Activated T-cell treated with anti-CD3 and anti-CD28 coated beads, Interleukin-2, amount 50 U/mL, for 1 hour (primary cell): ENCODE measurements at regions not wholly inside any gene's neighbourhood (a gene's known extent, or its start where the extent isn't known, plus 50 kb on each side); places are given as distances from the start of the nearest gene placed in this dataset.
"Not testable (repeated sequence)": the region's sequence is repeated elsewhere in the genome, so short reads cannot be mapped to it uniquely, and the experiment has no call there.

ENCODE experiments used
- DNase-seq: peaks from one replicate; pipeline ENCODE4 v3.0.0-alpha.2; 2020

- no peak for DNase-seq
Measured at GRCh38 chr2:83006961-83007360, 1452.1 kb downstream of the SUCLG1 start.

- no peak for DNase-seq
Measured at GRCh38 chr2:83003555-83003954, 1455.5 kb downstream of the SUCLG1 start.

- DNase-seq, result no peak
Measured at GRCh38 chr2:83002706-83003105, 1456.4 kb downstream of the SUCLG1 start.

DNA sequence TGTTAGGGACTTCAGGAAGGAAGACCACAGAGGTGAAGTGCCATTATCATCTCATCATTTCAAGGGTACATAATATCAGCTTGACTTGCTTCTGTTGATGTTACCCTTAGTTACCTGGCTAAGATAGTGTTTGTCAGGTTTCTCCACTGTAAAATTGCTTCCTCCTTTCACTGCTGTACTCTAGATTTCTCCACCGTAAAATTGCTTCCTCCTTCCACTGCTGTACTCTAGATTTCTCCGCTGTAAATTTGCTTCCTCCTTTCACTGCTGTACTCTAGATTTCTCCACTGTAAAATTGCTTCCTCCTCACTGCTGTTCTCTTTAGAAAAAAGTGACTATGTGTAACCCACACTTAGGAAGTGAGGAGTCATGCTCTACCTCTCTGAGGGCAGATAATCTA, 1460.3 kb downstream of the SUCLG1 start:
- DNase-seq, result no peak

DNA sequence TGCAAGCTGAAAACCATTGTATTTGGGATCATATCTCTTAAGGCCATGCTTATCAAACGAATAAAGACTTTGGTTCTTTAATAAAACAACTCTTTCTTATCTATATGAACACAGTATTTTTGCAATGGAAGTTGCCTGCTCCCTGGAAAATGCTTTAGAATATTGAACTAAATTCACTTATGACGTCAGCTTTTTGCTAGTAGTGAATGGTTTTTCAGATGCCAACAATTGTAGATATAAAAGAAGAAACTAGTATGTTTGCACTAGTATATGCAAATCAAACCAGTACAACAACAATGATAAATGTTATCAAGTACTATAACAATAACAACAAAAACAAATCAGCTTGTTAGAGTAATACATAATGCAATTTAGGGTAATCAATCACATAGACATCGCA, 1462.9 kb downstream of the SUCLG1 start:
- no peak for DNase-seq

DNA sequence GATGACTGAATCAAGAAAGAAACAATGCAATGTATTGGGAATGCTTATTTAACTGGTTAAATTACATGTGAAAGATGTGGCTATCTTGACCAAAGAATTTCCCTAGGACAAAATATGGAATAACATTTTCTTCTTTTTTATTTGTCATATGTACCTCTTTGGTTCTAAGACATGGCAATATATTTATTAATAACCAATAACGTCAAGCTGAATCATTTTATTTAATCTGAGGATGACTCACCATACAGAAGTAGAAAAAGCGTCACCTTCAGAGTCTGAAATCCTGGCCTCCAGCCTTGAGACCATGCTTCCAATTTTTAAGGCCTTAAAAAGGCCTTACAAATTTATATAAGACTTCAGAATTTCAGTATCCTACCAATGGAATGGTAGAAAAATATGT, 1464.9 kb downstream of the SUCLG1 start:
- DNase-seq, result no peak

DNA sequence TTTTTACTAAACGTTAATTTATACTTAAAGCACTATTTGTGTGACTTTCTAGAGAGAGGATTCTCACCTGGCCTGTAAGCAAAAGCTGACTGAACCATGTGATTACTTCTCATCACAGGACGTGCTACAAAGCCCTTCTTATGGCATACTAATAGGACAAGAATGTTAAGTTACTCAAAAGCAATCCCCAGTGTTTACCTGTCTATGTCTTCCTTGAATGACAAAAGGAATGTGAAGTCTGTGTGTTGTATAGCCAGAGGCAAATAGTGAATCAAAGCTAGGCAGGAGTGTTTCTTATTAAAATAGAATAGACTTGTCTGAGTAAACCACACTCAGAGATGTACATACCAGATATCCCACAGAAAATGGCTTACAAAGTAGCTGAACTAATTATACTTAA, 1465.5 kb downstream of the SUCLG1 start:
- DNase-seq, result no peak

- DNase-seq, result no peak
Measured at GRCh38 chr2:82992968-82993367, 1466.1 kb downstream of the SUCLG1 start.

DNA sequence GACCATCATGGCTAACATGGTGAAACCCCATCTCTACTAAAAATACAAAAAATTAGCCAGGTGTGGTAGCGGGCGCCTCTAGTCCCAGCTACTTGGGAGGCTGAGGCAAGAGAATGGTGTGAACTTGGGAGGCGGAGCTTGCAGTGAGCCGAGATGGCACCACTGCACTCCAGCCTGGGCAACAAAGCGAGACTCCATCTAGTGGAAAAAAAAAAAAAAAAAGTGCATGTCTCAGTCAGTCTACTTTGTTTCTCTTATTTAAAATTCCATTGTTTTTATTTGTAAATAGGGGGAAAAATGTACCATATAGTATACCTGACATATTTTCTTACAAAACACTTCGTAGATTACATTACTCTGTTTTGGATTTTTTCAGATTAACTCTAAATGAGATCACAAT, 1471.4 kb downstream of the SUCLG1 start:
- not testable (repeated sequence) for DNase-seq

DNA sequence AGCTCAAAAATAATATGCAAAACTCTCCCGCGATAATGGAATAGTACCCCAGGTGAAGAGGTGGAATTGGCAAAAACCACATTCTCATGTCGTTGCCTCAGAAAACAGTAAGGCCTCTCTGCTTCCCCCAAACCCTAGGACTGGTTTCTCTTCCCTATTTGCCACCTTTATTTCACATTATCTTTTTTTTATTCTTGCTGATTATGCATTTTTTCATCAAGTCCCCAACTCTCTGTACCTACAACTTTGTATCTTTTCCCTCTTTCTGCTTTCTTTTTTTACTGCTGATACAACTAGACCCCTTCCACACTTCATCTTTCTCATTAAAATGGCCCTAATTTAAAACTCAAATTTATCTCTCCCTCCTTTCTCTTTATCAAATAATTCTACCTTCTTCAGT, 1472.2 kb downstream of the SUCLG1 start:
- DNase-seq, result no peak

DNA sequence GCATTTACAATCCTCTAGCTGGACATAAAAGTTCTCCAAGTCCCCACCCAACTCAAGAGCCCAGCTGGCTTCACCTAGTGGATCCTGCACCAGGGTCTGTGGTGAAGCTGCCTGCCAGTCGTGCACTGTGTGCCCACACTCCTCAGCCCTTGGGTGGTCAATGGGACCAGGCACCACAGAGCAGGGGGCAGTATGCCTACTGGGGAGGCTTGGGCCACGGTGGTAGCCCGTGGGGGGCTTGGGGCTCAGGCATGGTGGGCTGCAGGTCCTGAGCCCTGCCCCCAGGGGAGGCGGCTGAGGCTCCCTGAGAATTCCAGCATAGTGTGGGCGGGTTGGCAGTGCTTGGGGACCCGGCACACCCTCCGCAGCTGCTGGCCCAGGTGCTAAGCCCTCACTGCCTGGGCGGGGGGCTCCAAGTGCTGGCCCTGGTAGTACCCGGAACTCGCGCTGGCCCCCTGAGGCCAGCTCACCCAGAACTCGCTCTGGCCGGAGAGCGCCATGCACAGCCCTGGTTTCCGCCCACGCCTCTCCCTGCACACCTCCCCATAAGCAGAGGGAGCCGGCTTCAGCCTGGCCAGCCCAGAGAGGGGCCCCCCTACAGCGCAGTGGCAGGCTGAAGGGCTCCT, 1473.4 kb downstream of the SUCLG1 start:
- DNase-seq, result no peak

DNA sequence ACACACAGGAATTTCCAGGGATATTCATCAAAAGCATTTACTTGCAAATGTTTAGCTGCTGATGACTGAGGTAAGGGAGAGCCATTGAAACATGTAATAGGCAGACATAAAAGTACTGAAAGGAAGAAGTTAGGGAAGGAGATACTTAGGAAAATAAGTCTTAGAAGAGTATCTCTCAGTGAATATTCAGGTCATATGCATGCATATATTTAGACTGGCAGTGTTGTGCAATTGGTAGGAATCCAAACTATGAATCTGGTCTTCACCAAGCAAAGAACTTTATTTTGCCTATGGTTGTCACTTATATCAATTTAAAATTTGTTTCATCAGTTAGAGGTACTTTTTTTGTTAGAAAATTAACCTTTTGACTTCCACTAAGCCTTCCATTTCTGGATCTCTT, 1490.7 kb downstream of the SUCLG1 start:
- DNase-seq, result no peak

GRCh38 chr2:82964341-82964740, 1494.7 kb downstream of the SUCLG1 start:
- DNase-seq, result no peak

- no peak for DNase-seq
Measured at GRCh38 chr2:82959727-82960126, 1499.4 kb downstream of the SUCLG1 start.

DNA sequence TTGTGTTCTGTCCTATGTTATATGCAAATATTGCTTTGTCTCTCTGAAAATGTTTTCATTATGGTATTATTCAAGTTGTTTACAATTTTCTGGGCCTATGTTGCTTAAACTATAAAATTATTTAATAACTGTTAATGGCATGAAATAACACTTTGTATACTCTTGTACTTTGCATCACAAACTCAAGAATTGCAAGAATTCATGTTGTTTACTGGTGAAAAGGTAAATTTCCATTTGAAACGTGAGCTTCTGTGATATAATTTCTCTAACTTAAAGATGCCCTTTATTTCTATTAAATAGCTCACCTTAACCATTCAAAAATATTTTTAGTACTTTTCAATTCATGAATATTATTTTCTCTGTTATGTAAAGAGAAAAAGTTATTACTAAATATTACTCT, 1504.2 kb downstream of the SUCLG1 start:
- DNase-seq, result no peak

DNA sequence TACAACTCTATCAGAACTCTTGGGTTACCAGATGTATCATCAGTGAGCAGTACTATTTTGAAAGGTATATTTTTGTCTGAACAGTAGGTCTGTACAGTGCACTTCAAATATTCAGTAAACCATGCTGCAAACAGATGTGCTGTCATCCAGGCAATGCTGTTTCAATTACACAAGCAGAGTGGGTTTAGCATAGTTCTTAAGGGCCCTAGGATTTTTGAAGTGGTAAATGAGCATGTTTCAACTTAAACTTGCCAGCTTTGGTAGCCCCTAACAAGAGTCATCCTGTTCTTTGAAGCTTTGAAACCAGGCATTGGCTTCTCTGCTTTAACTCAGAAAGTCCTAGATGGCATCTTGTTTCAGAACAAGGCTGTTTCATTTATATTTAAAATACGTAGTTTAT, 1519.9 kb downstream of the SUCLG1 start:
- no peak for DNase-seq

- not testable (repeated sequence) for DNase-seq
Measured at GRCh38 chr2:82938321-82938845, 1520.7 kb downstream of the SUCLG1 start.

- no peak for DNase-seq
Measured at GRCh38 chr2:82913566-82913965, 1545.5 kb downstream of the SUCLG1 start.

DNA sequence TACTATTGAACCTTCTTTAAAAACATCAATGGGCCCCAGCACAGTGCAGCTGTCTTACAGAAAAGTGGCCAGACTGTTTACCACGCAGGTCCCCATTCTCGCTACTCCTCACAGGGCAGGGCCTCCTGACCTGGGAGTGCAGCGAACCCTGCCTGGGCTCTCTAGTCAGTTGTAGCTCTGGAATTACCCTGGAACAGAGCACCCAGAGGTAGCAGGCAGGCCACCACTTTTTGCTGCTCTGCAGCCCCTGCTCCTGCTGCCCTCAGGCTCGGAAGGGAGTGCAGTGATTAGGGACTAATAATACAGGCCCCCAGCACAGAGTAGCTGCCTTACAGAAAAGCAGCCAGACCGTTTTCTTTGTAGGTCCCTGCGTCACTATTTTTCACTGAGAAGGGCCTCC, 1563.0 kb downstream of the SUCLG1 start:
- no peak for DNase-seq

- DNase-seq, result no peak
Measured at GRCh38 chr2:82893190-82893589, 1565.9 kb downstream of the SUCLG1 start.

DNA sequence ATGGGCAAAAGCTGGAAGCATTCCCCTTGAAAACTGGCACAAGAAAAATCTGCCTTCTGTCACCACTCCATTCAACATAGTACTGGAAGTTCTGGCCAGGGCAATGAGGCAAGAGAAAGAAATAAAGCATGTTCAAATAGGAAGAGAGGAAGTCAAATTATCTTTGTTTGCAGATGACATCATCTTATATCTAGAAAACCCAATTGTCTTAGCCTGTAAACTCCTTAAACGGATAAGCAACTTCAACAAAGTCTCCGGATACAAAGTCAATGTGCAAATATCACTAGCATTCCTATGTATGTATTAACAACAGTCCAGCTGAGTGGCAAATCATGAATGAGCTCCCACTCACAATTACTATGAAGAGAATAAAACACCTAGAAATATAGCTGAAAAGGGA, 1579.3 kb downstream of the SUCLG1 start:
- DNase-seq, result no peak

DNA sequence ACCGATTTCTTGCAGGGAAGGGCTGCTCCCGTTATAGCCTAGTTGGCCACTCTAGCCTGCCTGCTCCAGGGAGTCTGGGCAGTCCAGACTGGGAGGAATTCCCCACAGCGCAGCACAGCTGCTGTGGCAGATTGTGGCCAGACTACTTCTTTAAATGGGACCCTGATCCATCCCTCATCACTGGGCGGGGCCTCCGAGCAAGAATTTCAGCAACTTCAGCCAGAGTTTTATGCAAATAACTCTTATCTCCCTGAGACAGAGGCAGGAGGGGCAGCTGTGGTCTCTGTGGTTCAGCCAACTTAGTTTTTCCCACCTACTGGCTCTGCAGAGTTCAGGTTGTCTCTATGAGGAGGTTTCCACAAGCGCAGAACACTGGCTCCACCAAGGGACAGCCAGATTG, 1583.2 kb downstream of the SUCLG1 start:
- no peak for DNase-seq

DNA sequence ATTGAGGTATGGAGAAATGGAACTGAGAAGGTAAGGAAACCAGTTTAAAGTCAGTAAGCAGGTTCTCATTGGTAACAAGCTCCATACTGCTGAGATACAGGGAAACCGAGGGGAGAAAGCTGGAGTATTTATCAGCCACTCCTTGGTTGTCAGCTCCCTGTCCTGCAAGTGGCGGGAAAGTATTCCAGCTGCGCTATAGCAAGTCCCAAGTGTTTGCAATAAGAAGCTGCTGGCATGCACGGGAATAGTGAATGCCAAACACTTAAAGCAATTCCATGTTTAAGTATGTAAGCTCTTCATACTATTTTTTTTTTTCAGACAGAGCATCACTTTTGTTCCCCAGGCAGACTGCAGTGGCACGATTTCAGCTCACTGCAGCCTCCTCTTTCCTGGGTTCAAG, 1601.1 kb downstream of the SUCLG1 start:
- DNase-seq, result no peak

GRCh38 chr2:82853299-82853698, 1605.8 kb downstream of the SUCLG1 start:
- no peak for DNase-seq

DNA sequence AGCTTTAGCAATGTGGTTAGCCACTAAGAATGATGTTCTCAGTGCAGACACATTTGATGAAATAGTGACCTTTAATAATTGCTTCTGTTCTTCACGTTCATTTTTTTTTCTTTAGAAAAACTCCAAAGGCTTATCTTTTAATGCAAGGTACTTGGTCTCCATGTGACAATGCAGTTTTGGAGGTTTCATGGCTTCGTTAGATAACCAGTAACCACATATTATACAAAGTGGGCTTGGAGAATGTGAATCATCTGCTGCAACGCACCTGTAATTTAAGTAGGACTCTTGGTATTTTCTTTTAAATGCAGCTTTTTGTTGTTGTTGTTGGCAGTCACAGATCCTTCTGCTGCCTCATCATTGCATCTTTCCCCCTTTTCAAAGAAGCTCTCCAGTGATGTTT, 1606.3 kb downstream of the SUCLG1 start:
- DNase-seq, result no peak
